ENCODE measurements at regions not wholly inside any gene's neighbourhood (a gene's known extent, or its start where the extent isn't known, plus 50 kb on each side); places are given as distances from the start of the nearest gene placed in this dataset.
A peak's percentile ranks its signal among the peaks of the same experiment; 100 is the strongest.
"Not testable (repeated sequence)": the region's sequence is repeated elsewhere in the genome, so short reads cannot be mapped to it uniquely, and the experiment has no call there.

DNA sequence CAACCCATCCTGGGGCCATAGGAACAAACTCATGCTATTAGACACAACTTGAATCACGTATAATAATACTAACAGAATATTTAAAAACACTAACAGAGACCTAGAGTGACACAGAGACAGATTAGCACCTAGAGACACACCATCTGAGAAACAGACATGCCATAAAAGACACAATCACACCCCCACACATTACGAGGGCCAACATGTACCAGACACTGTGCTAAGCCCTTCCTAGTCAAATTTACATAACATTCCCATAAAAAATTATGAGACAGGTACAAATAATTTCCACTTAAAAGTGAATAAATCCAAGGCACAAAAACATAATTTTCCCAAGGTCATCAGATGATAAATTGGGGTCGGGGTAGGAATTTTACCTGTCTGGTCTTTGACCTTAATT lies 141.1 kb upstream of the PRSS16 start:
- DNase-seq (ENCODE audit: low read depth) = no peak

DNA sequence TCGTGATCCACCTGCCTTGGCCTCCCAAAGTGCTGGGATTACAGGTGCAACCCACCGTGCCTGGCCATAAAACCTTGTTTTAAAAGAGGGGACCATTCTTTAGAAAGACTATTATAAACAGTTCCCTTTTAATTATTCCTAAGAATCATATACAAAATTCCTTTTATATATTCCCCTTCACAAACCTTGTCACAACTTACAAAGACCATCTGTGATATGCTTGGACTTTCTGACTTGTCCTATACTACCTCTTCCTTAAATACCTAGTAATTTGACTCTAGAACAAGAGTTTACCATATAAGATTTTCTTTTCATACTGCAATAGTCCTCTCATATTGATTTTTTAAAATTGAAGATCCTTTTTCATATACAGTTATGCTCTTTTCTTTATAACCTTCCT lies 135.8 kb upstream of the PRSS16 start:
- no peak for DNase-seq (ENCODE audit: low read depth)

DNA sequence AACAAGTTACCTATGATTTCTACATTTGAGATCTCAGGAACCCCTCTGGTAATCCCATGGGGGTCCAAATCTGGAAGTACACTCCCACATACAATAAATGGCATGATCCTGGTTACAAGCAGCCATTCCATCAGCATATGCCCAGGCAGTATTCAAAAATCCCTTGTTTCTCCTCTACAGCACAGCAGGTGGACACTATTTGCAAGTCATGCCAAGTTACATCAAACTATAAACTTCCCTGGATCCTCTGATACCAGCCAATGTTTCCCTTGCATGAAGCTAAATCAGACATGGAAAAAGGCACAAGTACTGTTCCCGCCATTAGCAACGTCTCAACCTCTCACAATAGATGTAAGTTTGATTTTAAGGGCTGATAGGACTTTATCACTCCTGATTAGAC lies 134.5 kb upstream of the PRSS16 start:
- no peak for DNase-seq (ENCODE audit: low read depth)

DNA sequence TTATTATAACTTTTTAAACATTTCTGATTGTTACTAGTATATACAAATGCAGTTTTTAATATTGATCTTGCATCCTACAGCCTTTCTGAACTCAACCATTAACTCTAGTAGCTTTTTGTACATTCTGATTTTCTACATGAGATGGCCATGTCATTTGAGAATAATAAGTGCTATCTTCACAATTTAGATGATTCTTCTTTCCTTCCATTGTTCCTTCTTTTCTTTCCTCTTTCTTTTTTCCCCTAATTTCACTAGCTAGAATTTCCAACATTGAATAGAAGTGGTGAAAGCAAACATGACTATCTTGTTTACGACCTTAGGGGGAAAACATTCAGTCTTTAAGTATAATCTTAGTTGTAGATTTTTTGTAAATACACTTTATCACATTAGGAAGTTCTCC lies 128.2 kb upstream of the PRSS16 start:
- no peak for DNase-seq (ENCODE audit: low read depth)

DNA sequence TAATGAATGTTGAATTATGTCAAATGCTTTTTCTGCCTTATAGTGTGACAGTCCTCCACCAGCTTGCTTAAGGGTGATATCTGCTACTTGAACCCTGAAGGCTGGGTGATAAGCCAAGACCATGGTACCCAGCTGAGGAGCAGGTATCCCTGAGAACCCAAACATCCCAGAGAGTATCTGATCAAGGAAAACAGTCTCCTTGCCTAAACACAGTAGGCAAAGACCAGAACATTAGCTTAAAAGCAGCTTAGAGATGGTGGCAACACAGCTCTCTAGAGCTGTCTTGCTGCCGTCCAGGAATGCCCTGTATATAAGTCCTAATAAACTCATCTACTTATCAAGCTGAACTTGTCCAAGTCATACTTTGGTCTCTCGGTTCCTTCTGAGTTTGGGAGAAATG lies 127.7 kb upstream of the PRSS16 start:
- DNase-seq (ENCODE audit: low read depth) = no peak

DNA sequence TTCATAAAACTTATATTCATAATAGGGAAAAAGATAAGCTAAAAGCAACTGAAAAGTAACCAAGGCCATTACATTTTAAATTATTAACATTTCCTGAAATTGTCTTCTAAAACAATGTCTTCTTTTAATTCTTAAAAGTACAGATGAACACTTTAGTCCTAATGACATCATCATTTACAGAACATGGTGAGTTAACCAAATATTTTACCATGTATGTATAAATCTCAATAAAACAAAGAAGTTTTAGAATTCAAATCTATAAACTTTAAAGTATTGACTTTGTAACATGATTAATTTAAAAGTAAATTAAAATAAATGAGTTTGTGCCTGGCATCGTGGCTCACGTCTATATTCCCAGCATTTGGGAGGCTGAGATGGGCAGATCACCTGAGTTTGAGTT lies 125.9 kb upstream of the PRSS16 start:
- DNase-seq (ENCODE audit: low read depth) = no peak

DNA sequence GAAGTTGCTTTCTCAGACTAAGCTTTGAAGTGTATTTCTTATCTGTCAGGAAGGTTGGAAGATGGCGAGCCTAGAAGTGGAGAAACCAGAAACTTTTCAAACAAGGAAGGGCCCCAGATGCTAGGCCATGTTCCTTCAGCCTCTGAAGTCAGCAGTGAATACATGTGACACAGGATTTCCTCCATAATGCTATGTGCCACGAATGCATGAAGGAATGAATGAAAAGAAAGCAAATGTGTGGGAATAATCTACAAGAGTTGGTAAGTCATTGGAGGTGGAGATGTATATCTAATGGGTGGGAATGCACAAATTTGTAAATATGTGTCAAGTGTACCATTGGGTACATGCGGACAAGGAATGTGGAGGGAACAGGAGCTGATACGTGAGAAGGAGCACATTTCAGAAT lies 123.2 kb upstream of the PRSS16 start:
- no peak for DNase-seq (ENCODE audit: low read depth)

DNA sequence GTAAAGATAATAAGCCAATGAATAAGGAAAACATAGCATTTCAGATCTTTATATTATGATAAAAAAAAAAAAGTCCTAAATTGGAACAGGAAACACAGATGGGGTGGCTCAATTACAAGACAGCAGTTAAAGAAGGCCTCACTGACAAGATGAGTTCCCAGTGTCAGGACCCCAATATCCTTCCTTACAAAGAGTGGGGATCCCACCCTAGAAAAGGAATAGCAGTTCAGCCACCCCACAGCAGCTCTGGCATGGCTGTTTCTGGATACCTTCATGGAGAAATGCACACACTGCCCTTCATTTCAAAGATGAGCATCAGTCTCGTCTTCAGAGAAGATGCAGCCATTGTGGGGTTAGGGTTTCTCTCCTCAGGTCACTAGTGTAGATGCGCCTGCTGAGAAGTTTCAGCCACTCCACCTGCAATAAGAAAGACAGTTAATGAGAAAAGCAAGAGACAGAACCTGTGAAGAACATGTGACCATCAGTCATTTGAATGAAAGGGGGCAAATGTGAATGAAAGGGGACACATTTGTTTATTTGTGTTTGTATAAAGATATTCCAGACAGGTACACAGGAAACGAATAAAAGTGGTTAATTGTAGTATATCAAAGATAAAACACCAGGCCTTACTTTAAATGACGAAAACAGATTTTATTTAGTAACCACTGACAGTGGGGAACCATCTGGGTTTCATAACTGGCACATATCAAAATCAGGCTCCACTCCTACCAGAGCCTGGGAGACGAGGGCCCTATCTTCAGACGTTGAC lies 121.3 kb upstream of the PRSS16 start:
- no peak for DNase-seq (ENCODE audit: low read depth)

DNA sequence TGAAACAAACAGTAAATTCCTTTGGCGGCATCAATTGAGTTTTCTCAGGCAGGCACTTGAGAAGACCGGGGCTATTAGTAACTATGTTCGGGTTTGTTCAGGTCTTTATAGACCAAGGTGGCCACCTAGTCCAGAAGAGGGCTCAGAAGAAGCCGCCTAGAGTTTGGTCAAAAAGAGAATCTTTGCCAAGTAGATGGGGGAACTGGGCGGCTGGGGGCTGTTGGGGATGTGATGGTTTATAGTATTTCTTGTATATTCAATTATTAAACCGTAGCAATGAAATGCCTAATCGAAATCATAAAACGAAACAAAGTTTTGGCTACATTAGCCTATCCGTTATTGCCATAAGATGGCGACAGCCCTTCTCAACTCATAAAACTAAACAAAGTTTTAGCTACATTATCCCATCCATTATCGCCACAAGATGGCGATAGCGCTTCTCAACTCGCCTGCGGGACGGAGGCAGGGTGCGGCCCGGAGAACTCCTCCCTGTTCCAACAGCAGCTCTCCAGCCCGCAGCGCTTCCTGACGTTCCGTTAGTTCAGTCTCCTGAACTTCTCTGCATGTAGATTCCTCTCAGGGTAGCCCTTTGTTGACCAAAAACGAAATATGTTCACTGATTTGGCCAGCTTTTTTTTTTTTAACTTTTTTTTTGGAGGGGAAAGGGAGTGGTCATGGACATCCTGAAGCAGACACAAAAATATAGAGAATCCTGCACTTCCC lies 120.5 kb upstream of the PRSS16 start:
- peak; percentile 92 for DNase-seq (ENCODE audit: low read depth)

DNA sequence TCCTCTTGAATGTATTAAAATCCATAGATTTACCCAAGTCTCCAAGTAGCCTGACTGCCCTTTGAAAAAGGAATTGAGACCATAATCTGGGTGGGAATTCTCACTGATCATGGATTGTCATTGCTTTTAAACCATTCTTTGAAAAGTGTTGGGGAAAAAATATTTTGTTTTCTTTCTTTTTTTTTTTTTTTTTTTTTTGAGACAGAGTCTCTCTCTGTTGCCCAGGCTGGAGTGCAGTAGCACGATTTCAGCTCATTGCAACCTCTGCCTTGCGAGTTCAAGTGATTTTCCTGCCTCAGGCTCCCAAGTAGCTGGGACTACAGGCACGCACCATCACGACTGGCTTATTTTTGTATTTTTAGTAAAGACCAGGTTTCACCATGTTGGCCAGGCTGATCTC lies 119.6 kb upstream of the PRSS16 start:
- not testable (repeated sequence) for DNase-seq (ENCODE audit: low read depth)

DNA sequence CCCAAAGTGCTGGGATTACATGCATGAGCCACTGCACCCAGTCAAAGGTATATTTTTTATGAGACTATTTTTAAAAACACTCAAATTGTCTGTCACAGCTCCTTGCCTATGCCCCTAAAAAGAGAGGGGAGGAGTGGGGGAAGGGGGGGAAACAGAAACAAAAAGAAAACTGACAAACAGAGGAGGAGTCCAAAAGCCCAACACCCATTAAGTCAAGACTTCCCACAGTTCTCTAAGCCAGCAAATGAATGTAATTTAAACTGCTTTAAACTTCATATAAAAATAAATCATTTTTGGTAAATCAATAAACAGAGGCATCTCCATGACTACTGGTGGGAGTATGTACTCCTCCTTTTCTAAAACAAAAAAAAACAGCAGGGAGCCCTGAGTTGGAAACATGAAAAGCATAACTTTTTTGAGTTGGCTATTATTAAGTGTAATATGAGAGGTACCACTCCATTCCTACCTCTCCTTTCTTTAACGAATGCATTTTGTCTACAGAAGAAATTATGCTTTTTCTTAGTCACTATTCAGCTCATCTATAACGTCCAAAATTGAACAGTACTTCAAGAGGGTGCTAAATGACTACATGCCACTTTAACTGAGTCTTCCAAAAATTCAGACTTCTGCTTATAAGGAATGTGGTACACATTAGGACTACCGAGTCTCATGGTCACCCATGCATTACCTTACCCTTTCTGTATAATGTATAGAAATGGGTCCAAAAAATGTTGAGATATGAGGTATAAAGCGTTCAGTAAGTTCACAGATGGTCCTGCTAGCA lies 119.0 kb upstream of the PRSS16 start:
- no peak for DNase-seq (ENCODE audit: low read depth)

DNA sequence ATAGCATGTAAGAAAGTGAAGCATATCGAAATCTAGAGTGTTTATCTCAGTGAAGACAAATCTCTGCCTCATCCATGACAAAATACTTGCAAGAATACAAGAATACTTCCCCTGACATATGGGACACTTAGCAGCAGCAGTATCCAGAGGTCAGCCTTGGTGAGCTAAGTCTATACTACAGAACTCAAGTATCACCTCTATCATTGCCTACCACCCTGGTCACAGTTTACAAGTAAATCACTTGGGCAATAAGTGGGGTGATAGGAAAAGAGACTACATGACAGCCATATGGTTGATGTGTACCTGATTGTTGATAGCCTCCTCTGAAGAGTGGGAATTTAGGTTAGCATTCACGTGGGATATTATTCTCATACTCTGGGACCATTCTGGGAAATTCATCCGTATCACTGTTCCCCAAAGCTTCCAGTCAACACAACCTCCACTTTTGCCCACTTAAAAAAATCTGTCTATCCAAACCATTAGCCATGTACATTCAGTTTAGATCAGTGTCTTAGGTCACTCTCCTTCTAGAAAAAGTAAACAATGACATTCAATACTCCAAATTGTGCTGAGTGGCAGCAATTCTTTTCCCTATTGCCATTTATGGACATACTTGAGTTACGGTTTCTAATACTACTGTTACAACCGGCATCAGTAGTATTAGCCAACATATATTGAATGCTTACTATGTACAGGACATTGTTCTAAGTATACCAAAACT lies 118.2 kb upstream of the PRSS16 start:
- DNase-seq (ENCODE audit: low read depth) = peak; percentile 9

DNA sequence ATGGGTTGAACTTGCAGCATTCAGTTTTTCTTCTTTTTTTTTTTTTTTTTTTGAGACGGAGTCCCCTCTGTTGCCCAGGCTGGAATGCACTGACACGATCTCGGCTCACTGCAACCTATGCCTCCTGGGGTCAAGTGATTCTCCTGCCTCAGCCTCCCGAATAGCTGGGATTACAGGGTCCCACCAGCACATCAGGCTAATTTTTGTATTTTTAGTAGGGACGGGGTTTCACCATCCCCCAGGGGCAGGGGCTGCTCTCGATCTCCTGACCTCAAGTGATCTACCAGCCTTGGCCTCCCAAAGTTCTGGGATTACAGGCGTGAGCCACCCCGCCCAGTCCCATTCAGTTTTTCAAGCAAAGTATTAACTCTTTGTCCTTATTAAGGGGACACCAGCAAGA lies 117.6 kb upstream of the PRSS16 start:
- no peak for DNase-seq (ENCODE audit: low read depth)

DNA sequence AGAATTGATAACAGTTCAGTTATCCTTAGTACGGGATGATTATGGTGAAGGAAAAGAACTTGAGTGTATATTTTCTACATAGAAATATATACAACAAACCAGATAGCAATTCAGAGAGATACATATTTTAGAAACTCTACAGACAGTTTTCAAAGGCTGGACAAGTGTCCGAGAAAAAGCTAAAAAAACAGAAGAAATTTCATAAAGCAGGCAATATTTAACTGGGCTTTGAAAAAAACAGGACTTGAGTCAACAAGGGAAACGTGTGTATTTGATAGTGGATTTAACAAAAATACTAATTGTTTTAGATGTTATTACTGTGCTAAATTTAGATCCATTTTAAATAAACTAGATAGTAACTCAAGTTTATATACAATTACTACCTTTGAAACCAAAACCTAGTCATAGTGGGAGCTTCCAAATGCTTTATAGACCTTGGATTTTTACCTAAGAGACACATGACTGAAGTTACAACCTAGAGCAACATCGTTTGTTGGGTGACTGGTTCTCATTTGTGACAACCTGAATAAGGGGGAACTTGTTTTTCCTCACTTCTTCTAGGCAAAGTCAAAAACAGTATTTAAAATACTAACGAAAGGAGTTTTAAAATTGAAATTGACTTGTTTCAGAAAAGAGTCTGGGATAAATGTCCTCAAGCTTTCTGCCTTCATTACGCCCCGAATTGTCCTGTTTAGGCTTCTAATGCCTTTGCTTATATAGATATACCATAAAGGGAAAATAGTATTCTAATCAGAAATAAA lies 116.7 kb upstream of the PRSS16 start:
- no peak for DNase-seq (ENCODE audit: low read depth)

DNA sequence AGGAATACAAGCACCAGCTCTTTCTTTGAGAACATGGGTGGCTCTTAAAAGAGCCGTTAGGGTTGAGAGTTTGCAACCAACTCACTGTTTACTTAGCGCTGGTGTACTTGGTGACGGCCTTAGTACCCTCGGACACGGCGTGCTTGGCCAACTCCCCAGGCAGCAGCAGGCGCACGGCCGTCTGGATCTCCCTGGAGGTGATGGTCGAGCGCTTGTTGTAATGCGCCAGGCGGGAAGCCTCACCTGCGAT lies 115.3 kb upstream of the PRSS16 start:
- not testable (repeated sequence) for DNase-seq (ENCODE audit: low read depth)

DNA sequence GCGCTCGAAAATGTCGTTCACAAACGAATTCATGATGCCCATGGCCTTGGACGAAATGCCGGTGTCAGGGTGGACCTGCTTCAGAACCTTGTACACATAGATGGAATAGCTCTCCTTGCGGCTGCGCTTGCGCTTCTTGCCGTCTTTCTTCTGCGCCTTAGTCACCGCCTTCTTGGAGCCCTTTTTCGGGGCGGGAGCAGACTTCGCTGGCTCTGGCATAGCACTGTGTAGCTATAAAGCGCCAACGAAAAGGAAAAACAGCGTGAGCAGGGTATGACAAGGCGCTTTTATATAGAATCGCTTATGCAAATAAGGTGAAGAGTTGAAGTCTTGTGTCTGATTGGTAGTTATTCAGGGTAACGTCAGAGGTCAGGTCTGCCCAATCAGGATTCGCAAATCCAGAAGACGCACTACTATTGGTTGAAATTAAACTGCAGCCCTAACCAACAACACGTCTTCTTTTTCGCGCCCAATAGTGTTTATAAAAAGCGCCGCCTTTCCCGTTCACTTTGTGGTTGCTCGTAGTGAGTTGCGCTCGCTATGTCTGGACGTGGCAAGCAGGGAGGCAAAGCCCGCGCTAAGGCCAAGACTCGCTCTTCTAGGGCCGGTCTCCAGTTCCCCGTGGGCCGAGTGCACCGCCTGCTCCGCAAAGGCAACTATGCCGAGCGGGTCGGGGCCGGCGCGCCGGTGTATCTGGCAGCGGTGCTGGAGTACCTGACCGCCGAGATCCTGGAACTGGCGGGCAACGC lies 114.8 kb upstream of the PRSS16 start:
- peak; percentile 100 for DNase-seq (ENCODE audit: low read depth)

DNA sequence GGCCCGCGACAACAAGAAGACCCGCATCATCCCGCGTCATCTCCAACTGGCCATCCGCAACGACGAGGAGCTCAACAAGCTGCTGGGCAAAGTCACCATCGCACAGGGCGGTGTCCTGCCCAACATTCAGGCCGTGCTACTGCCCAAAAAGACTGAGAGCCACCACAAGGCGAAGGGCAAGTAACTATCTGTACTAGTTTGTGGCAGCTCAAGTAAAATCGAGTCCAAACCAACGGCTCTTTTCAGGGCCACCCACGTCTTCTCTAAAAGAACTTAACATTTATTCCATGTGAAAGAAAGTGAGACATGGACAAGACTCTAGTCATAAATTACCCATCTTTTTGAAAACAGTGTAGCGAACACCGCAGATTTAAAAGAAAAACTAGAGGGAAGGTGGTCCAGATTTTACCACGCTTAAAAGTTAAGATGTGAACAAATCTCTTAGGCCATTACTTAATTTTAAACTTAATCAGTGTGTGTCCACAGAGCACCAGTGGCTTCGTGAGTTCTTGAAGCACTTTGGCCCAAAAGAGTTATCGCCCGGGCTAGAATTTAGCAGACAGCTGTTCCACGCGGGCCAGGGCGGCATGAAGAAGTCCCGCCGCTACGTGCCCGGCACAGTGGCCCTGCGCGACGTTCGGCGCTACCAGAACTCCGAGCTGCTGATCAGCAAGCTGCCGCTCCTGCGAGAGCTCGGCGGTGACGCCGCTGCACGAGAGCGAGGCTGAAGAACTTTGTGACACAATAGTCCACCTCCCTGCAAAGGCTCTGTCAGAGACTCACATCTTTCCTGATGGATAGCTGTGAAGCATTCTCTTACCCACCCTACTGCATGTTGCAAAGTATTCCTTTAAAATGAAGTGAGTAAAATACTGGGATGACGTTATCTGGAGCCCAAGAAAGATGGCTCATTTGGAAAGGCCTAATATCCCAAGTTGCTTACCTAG lies 113.9 kb upstream of the PRSS16 start:
- DNase-seq (ENCODE audit: low read depth) = peak; percentile 78

DNA sequence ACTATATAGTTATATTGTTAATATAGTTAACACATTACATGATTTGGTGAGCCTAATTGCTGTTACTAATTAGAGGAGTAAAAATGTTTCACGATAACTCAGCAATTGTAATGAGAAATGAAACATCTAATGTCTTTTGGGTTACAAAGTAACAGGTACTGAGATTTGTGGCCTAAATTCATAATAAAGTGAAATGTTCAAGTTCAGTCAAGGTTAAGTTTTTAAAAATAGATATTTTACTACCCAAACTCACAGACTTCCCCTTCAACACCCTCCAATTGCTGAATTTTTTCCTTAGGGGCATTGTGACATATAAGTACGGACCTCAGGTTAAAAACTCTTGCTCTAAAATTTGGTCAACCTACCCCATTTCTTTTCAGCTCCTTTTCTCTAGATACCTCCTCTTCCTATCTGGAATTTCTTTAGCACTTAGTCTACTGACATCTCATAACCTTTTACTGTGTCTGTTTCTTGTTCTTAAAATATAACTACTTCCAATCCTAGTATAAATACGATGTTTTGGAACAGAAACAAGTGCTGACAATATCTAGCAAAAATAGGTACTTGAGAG lies 112.3 kb upstream of the PRSS16 start:
- no peak for DNase-seq (ENCODE audit: low read depth)

DNA sequence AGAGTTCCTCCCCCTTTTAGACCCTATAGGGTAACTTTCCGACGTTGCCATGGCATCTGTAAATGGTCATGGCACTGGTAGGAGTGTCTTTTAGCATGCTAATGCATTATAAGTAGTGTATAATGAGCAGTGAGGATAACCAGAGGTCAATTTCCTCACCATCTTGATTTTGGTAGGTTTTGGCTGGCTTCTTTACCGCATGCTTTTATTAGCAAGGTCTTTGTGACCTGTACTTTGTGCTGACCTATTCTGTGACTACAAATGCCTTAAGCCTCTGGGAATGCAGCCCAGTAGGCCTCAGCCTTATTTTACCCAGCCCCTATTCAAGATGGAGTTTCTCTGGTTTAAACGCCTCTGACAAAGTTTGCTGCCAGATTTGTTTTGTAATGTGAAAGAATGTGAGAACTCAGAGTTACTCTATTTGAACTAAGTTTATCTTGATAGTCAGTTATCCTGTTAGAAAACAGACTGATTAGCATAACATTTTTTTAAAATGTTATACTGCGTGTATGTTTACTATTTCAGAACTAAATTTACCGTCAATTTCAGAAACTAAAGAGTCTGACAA lies 111.3 kb upstream of the PRSS16 start:
- no peak for DNase-seq (ENCODE audit: low read depth)
